ENCODE measurements at regions not wholly inside any gene's neighbourhood (a gene's known extent, or its start where the extent isn't known, plus 50 kb on each side); places are given as distances from the start of the nearest gene placed in this dataset.

DNA sequence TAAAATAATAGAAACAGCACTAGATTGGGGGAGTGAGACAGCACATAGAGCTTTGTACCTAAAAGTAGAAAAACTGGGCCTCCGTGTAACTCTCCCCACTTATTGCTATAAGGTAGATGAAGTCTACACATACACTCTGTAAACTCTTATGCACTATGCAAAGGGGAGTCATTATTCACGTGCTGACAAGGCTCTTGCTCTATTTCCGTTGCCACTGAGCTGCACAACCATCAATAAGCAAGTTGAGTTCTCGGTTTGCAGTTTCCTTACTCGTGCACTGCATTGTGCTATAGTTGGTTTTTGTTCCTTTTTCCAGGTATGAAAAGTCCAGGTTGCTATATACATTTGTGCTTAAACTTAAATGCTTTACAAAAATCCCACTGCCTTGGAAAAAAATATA, 294.0 kb upstream of the DACH1 start:
- no peak overlapping the region for H3K4me3 ChIP-seq (ENCODE audit: low read depth in 2 of 2, low read length in 1 of 2)
- H3K27me3 ChIP-seq (ENCODE audit: insufficient read depth): no peaks in the 10 kb centered on the region
- no peak for TF ChIP-seq RAD21 (IDR thresholded peaks at IDR 0.05; ENCODE audit: low read length)
- TF ChIP-seq, protein P1, sequence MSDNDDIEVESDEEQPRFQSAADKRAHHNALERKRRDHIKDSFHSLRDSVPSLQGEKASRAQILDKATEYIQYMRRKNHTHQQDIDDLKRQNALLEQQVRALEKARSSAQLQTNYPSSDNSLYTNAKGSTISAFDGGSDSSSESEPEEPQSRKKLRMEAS (IDR thresholded peaks at IDR 0.05; ENCODE audit: low read depth): no peak
- no peak for TF ChIP-seq SIN3A (IDR thresholded peaks at IDR 0.05; ENCODE audit: borderline replicate concordance, low read depth, low read length)
- TF ChIP-seq, protein P2, sequence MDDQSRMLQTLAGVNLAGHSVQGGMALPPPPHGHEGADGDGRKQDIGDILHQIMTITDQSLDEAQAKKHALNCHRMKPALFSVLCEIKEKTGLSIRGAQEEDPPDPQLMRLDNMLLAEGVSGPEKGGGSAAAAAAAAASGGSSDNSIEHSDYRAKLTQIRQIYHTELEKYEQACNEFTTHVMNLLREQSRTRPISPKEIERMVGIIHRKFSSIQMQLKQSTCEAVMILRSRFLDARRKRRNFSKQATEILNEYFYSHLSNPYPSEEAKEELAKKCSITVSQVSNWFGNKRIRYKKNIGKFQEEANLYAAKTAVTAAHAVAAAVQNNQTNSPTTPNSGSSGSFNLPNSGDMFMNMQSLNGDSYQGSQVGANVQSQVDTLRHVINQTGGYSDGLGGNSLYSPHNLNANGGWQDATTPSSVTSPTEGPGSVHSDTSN (IDR thresholded peaks at IDR 0.05): no peak
- no peak for TF ChIP-seq POLR2AphosphoS5 (IDR thresholded peaks at IDR 0.05; ENCODE audit: low read depth, low read length)
- no peak for TF ChIP-seq YY1 (IDR thresholded peaks at IDR 0.05; ENCODE audit: low read depth)
- TF ChIP-seq GATA2 (CRISPR knock-in tag; IDR thresholded peaks at IDR 0.05): no peak
- no peak for TF ChIP-seq MEF2A (IDR thresholded peaks at IDR 0.05; ENCODE audit: borderline replicate concordance, low read depth)
- TF ChIP-seq NRF1 (IDR thresholded peaks at IDR 0.05; ENCODE audit: low read depth, low read length): no peak
- TF ChIP-seq ELF1 (IDR thresholded peaks at IDR 0.05): no peak
- no peak for TF ChIP-seq GABPA (IDR thresholded peaks at IDR 0.05; ENCODE audit: low read depth)
- ChIA-PET POLR2A (no interaction called here), CTCF (no interaction called here)
- H3F3A ChIP-seq (replicated peaks; ENCODE audit: insufficient read depth): no peaks in the 10 kb centered on the region
- no peak for DNase-seq
- H4K20me1 ChIP-seq (ENCODE audit: insufficient read depth): no peaks in the 10 kb centered on the region
- no peaks in the 10 kb centered on the region for H3K79me2 ChIP-seq (ENCODE audit: insufficient read depth)
- no peaks in the 10 kb centered on the region for H3K9me3 ChIP-seq
- H2AFZ ChIP-seq (ENCODE audit: low read depth): no peak overlapping the region
- no peaks in the 10 kb centered on the region for H3K36me3 ChIP-seq (replicated peaks in 1 of 2; ENCODE audit: control insufficient read depth in 1 of 2, insufficient read depth in 2 of 2, low read length in 1 of 2)
- H3K4me1 ChIP-seq (ENCODE audit: control insufficient read depth in 1 of 2, insufficient read depth in 2 of 2, low read depth in 1 of 2, low read length in 1 of 2): peaks cover 0 to 6% of the 10 kb centered on the region in 2 experiments; a peak in 2 of 4 replicates
- no peaks in the 10 kb centered on the region for H3K9me2 ChIP-seq
- H3K9ac ChIP-seq: no peak overlapping the region
- 84% methylated on average over 5 of the region's 5 CpGs for WGBS (ENCODE audit: low lambda C conversion rate)
- no peak overlapping the region for H3K27ac ChIP-seq (ENCODE audit: low read depth in 2 of 2, low read length in 1 of 2)
- H3K4me2 ChIP-seq: no peak overlapping the region

GRCh38 chr13:72156760-72157159, 289.8 kb upstream of the DACH1 start:
- ChIA-PET CTCF (no interaction called here), POLR2A (no interaction called here)
- Histone ChIP-seq H3K36me3 (replicated peaks in 1 of 2; ENCODE audit: control insufficient read depth in 1 of 2, insufficient read depth in 2 of 2, low read length in 1 of 2) (no peaks in the 10 kb centered on the region), H3K27ac (ENCODE audit: low read depth in 2 of 2, low read length in 1 of 2) (no peak overlapping the region), H4K20me1 (ENCODE audit: insufficient read depth) (no peaks in the 10 kb centered on the region), H2AFZ (ENCODE audit: low read depth) (no peak overlapping the region), H3K9me2 (no peaks in the 10 kb centered on the region), H3K9ac (no peak overlapping the region), H3K79me2 (ENCODE audit: insufficient read depth) (no peaks in the 10 kb centered on the region), H3K4me2 (no peak overlapping the region), H3K4me1 (ENCODE audit: control insufficient read depth in 1 of 2, insufficient read depth in 2 of 2, low read depth in 1 of 2, low read length in 1 of 2) (no peaks in the 10 kb centered on the region; a peak in 1 of 4 replicates), H3K27me3 (ENCODE audit: insufficient read depth) (no peaks in the 10 kb centered on the region), H3K9me3 (no peaks in the 10 kb centered on the region), H3F3A (replicated peaks; ENCODE audit: insufficient read depth) (no peaks in the 10 kb centered on the region), H3K4me3 (ENCODE audit: low read depth in 2 of 2, low read length in 1 of 2) (no peak overlapping the region)
- DNase-seq: no peak
- TF ChIP-seq, protein P3, sequence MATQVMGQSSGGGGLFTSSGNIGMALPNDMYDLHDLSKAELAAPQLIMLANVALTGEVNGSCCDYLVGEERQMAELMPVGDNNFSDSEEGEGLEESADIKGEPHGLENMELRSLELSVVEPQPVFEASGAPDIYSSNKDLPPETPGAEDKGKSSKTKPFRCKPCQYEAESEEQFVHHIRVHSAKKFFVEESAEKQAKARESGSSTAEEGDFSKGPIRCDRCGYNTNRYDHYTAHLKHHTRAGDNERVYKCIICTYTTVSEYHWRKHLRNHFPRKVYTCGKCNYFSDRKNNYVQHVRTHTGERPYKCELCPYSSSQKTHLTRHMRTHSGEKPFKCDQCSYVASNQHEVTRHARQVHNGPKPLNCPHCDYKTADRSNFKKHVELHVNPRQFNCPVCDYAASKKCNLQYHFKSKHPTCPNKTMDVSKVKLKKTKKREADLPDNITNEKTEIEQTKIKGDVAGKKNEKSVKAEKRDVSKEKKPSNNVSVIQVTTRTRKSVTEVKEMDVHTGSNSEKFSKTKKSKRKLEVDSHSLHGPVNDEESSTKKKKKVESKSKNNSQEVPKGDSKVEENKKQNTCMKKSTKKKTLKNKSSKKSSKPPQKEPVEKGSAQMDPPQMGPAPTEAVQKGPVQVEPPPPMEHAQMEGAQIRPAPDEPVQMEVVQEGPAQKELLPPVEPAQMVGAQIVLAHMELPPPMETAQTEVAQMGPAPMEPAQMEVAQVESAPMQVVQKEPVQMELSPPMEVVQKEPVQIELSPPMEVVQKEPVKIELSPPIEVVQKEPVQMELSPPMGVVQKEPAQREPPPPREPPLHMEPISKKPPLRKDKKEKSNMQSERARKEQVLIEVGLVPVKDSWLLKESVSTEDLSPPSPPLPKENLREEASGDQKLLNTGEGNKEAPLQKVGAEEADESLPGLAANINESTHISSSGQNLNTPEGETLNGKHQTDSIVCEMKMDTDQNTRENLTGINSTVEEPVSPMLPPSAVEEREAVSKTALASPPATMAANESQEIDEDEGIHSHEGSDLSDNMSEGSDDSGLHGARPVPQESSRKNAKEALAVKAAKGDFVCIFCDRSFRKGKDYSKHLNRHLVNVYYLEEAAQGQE (IDR thresholded peaks at IDR 0.05; ENCODE audit: low read depth, low read length): no peak
- TF ChIP-seq, protein P1 (IDR thresholded peaks at IDR 0.05; ENCODE audit: low read depth): no peak
- TF ChIP-seq FOXM1 (IDR thresholded peaks at IDR 0.05; ENCODE audit: low read depth) (no peak), TAF1 (IDR thresholded peaks at IDR 0.05; ENCODE audit: borderline replicate concordance, low read depth, low read length) (no peak)
- TF ChIP-seq, protein P2 (IDR thresholded peaks at IDR 0.05): no peak

All from SK-N-SH (cell line).